NT2/D1 (cell line): ENCODE measurements at regions not wholly inside any gene's neighbourhood (a gene's known extent, or its start where the extent isn't known, plus 50 kb on each side); places are given as distances from the start of the nearest gene placed in this dataset.
"Not testable (repeated sequence)": the region's sequence is repeated elsewhere in the genome, so short reads cannot be mapped to it uniquely, and the experiment has no call there.

Experiments used
- DNase-seq: peaks from one replicate; pipeline ENCODE4 v3.0.0-alpha.2; 2011; ENCODE audit warnings: low read depth, low spot score
- H3K27me3 ChIP-seq: 2 replicates; pipeline ENCODE4 v1.6.0; 2011; ENCODE audit warnings: mild to moderate bottlenecking; ENCODE audit not compliant: insufficient read length, insufficient read depth
- H3K36me3 ChIP-seq: 2 replicates; pipeline ENCODE4 v1.6.1; 2011; ENCODE audit warnings: mild to moderate bottlenecking, low read length, mixed read lengths; ENCODE audit not compliant: insufficient read depth, insufficient read length
- H3K4me1 ChIP-seq: 2 replicates; pipeline ENCODE4 v1.5.1; 2011; ENCODE audit not compliant: insufficient read depth, insufficient read length
- H3K4me3 ChIP-seq: 2 replicates; pipeline ENCODE4 v1.5.1; 2011; ENCODE audit warnings: low read depth; ENCODE audit not compliant: insufficient read length
- H3K9ac ChIP-seq: 2 replicates; pipeline ENCODE4 v1.6.0; 2011; ENCODE audit warnings: low read depth; ENCODE audit not compliant: insufficient read length
- H3K9me3 ChIP-seq: 2 replicates; pipeline ENCODE4 v1.5.1; 2011; ENCODE audit warnings: mild to moderate bottlenecking, low read length; ENCODE audit not compliant: insufficient read depth
- SUZ12 ChIP-seq: IDR thresholded peaks from 2 replicates; pipeline ENCODE4 v1.6.1; 2011; ENCODE audit not compliant: insufficient read length, insufficient read depth; ENCODE audit errors: extremely low read depth
- YY1 ChIP-seq: IDR thresholded peaks from 2 replicates; pipeline ENCODE4 v1.6.1; 2011; ENCODE audit not compliant: insufficient read length, insufficient read depth
- ZNF274 ChIP-seq: IDR thresholded peaks from 2 replicates; pipeline ENCODE4 v1.6.1; 2011; ENCODE audit warnings: mild to moderate bottlenecking, low read depth, low read length

- H3K27me3 ChIP-seq: no peaks in the 10 kb centered on the region
- H3K9me3 ChIP-seq: no peaks in the 10 kb centered on the region
- H3K4me1 ChIP-seq: no peaks in the 10 kb centered on the region
- TF ChIP-seq YY1 (no peak), SUZ12 (no peak), ZNF274 (no peak)
- H3K4me3 ChIP-seq: no peak overlapping the region
- H3K9ac ChIP-seq: no peak overlapping the region
- no peaks in the 10 kb centered on the region for H3K36me3 ChIP-seq
- DNase-seq: no peak
Observed at GRCh38 chr10:111316722-111317212, 239.9 kb downstream of the ADRA2A start.

- Histone ChIP-seq H3K27me3 (no peaks in the 10 kb centered on the region), H3K4me1 (no peaks in the 10 kb centered on the region), H3K36me3 (no peaks in the 10 kb centered on the region), H3K4me3 (no peak overlapping the region), H3K9ac (no peak overlapping the region), H3K9me3 (no peaks in the 10 kb centered on the region)
- no peak for TF ChIP-seq YY1
- no peak for DNase-seq
Observed at GRCh38 chr10:111319866-111320265, 243.0 kb downstream of the ADRA2A start.

- Histone ChIP-seq H3K36me3 (no peaks in the 10 kb centered on the region), H3K9me3 (no peaks in the 10 kb centered on the region), H3K27me3 (no peaks in the 10 kb centered on the region), H3K4me1 (no peaks in the 10 kb centered on the region), H3K4me3 (no peak overlapping the region), H3K9ac (no peak overlapping the region)
- DNase-seq: no peak
- no peak for TF ChIP-seq YY1
- no peak for TF ChIP-seq ZNF274
- no peak for TF ChIP-seq SUZ12
Observed at GRCh38 chr10:111323389-111323966, 246.6 kb downstream of the ADRA2A start.

GRCh38 chr10:111332174-111332573 lies 255.3 kb downstream of the ADRA2A start:
- peaks cover 13% of the 10 kb centered on the region; the same call in 1 of the 2 replicates for H3K9me3 ChIP-seq
- not testable (repeated sequence) for H3K36me3 ChIP-seq, H3K27me3 ChIP-seq, H3K9ac ChIP-seq, H3K4me3 ChIP-seq, DNase-seq, H3K4me1 ChIP-seq

- H3K36me3 ChIP-seq: no peaks in the 10 kb centered on the region
- no peak overlapping the region for H3K9ac ChIP-seq
- H3K27me3 ChIP-seq: no peaks in the 10 kb centered on the region
- no peak overlapping the region for H3K4me3 ChIP-seq
- no peak for DNase-seq
- TF ChIP-seq ZNF274 (no peak), SUZ12 (no peak), YY1 (no peak)
- H3K4me1 ChIP-seq: peaks cover 2% of the 10 kb centered on the region
- peaks cover 30% of the 10 kb centered on the region for H3K9me3 ChIP-seq
Observed at GRCh38 chr10:111335826-111336225, 259.0 kb downstream of the ADRA2A start.

GRCh38 chr10:111338035-111338434 lies 261.2 kb downstream of the ADRA2A start:
- no peak for DNase-seq
- Histone ChIP-seq H3K4me3 (no peak overlapping the region), H3K27me3 (no peaks in the 10 kb centered on the region), H3K4me1 (peaks cover 2% of the 10 kb centered on the region), H3K9me3 (peaks cover 48% of the 10 kb centered on the region), H3K36me3 (no peaks in the 10 kb centered on the region), H3K9ac (no peak overlapping the region)
- TF ChIP-seq SUZ12 (no peak), YY1 (no peak), ZNF274 (no peak)

- TF ChIP-seq SUZ12 (no peak), ZNF274 (no peak), YY1 (no peak)
- Histone ChIP-seq H3K27me3 (no peaks in the 10 kb centered on the region), H3K9ac (no peak overlapping the region), H3K4me3 (no peak overlapping the region), H3K9me3 (peaks cover 40% of the 10 kb centered on the region), H3K4me1 (peaks cover 2% of the 10 kb centered on the region), H3K36me3 (no peaks in the 10 kb centered on the region)
- DNase-seq: no peak
Observed at GRCh38 chr10:111338805-111339204, 262.0 kb downstream of the ADRA2A start.

- no peak for DNase-seq
- no peaks in the 10 kb centered on the region for H3K4me1 ChIP-seq
- H3K36me3 ChIP-seq: no peaks in the 10 kb centered on the region
- no peak overlapping the region for H3K9ac ChIP-seq
- no peaks in the 10 kb centered on the region for H3K27me3 ChIP-seq
- H3K4me3 ChIP-seq: no peak overlapping the region
- H3K9me3 ChIP-seq: peaks cover 30% of the 10 kb centered on the region
- TF ChIP-seq YY1 (no peak), SUZ12 (no peak), ZNF274 (no peak)
Observed at GRCh38 chr10:111344804-111345203, 268.0 kb downstream of the ADRA2A start.
